ENCODE measurements at regions not wholly inside any gene's neighbourhood (a gene's known extent, or its start where the extent isn't known, plus 50 kb on each side); places are given as distances from the start of the nearest gene placed in this dataset.

- intact Hi-C loops (cut with DNase I), result no loop called here
These were observed 221.6 kb upstream of the DYNLRB2 start for GRCh38 chr16:80319181-80319580.

DNA sequence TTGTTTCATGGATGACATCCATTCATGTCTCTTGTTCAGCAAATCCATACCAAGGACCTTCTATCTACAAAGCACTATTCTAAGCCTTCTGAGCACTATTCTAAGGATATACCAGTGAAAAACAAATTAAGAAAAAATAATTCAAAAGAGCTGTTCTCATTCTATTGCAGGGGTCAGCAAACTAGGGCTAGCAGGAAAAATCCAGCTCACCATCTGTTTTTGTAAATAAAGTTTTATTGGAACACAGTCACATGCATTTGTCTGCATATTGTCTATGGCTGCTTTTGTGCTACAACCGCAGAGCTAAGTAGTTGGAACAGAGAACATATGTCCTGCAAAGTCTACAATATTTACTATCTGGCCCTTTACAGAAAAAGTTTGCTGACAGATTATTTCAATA, 222.7 kb upstream of the DYNLRB2 start:
- no peak for DNase-seq
- intact Hi-C loops (cut with DNase I), result no loop called here

More at GRCh38 chr16:80319181-80319580, 221.6 kb upstream of the DYNLRB2 start:
- no peak for DNase-seq

DNA sequence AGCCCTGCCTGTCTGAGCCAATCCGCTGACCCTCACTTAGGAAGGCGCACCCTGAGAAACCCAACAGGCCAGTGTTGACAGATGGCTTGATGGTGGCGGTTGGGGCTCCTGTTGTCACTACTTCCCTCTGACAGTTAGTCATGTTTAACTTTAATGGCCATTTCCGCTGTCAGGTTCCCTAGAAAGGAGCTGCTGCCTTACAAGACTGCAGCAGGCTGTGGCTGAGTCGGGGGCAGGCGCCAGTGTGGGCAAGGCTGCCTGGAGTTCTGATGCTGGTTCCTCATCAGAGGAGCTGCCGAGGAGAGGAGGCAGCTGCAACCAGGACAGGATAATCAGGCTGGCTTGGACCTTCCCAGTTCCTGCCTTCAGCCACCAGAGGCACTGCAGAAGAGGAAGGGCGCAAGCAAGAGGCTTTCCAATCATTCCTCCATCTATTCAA, 223.2 kb upstream of the DYNLRB2 start:
- intact Hi-C loops (cut with DNase I), result no loop called here
- no peak for DNase-seq

- no peak for DNase-seq
- intact Hi-C loops (cut with DNase I), result no loop called here
These were observed 223.7 kb upstream of the DYNLRB2 start for GRCh38 chr16:80317116-80317515.

DNA sequence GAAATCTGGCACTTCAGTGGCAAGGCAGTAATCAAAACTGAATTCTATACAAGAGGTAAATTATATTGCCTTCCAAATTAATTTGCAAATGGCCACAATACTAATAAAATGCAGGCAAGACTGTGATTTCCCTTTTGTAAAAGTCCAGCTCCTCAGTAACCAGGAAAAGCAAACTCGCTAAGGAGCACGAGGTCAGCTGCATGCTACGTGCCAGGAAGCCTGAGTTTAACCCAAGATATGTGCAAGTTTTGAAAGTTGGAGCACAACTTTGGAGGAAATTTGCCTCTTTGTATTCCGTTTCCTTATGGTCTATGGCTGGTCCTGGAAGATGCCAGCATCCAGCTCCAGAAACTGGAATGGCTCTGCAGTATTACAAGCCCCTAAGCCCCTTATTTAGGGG, 226.8 kb upstream of the DYNLRB2 start:
- DNase-seq, result no peak
- intact Hi-C loops (cut with DNase I), result no loop called here

GRCh38 chr16:80309178-80309577, 231.6 kb upstream of the DYNLRB2 start:
- DNase-seq, result no peak
- intact Hi-C loops (cut with DNase I), result no loop called here

GRCh38 chr16:80305410-80305809, 235.4 kb upstream of the DYNLRB2 start:
- intact Hi-C loops (cut with DNase I), result no loop called here
- no peak for DNase-seq

DNA sequence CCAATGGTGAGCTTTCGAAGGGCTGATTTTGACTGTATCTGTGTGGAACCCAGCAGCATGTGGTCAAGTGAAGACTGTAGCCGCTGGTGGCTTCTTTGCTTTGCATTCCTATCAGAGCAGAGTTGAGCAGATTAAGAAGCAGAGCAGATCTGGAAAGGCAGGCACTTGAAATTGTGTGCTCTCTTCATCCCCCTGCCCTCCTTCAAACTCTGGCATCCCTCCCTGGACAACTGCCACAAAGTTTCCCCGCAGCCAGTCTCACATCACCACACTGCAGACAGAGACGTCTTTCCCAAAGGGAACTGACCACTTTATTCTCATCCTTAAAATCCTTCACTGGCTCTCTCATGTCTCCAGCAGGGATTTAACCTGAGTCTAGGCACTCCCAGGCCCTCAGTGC, 237.1 kb upstream of the DYNLRB2 start:
- DNase-seq, result peak in 3 of 42 donors; percentile 2 to 29 (median 12)
- intact Hi-C loops (cut with DNase I), result no loop called here

DNA sequence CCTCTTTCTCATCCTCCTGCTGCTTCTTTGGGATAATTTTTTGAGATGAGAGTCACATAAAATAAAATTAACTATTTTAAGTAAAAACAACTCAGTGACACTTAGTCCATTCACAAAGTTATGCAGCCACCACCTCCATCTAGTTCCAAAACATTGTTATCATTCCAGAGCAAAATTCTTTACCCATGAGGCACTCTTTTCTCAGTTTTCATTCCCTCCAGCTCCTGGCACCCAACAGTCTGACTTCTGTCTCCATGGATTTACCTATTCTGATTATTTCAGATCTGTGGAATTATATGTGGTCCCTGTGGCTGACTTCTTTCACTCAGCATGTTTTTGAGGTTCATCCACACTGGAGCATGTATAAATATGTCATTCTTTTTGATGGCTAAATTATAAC, 239.9 kb upstream of the DYNLRB2 start:
- DNase-seq, result no peak
- intact Hi-C loops (cut with DNase I), result no loop called here

GRCh38 chr16:80300456-80300855, 240.3 kb upstream of the DYNLRB2 start:
- no peak for DNase-seq
- intact Hi-C loops (cut with DNase I), result no loop called here

DNA sequence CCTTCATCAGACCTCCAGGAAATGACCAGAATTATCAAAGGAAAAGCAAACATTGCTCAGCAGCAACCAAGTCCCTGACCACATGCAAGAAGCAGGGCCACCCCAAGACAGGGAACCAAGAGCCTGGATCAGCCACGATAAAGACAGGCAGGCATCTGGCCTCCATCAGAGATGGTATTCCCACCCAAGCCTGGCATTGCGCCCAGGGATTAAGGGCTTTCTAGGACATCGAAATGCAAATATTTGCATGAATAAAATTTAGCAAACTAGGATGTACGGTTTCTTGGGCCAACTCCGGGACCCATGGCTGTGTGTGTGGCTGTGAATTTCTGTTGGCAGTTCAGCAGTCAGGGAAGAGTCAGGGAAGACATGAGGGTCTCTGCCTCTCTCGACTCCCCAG, 241.4 kb upstream of the DYNLRB2 start:
- no peak for DNase-seq
- intact Hi-C loops (cut with DNase I), result no loop called here

DNA sequence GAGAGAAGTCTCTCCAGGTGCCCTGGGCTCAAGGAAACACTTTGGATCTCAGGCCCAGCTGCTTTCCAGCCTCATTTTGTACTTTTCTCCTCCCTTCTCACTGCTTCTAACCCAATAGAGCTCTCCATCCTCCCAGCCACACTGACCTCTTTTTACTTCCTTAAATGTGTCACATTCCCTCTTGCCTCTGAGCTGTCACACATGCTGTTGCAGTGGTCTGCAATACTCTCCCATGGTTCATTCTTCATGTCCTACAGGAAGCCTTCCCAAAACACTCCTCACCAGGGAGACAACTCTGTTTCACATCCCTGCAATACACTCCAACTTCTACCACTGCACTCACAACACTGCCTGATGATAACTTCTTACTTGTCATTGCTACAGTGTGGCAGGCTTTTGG, 242.1 kb upstream of the DYNLRB2 start:
- intact Hi-C loops (cut with DNase I), result no loop called here
- DNase-seq, result no peak

DNA sequence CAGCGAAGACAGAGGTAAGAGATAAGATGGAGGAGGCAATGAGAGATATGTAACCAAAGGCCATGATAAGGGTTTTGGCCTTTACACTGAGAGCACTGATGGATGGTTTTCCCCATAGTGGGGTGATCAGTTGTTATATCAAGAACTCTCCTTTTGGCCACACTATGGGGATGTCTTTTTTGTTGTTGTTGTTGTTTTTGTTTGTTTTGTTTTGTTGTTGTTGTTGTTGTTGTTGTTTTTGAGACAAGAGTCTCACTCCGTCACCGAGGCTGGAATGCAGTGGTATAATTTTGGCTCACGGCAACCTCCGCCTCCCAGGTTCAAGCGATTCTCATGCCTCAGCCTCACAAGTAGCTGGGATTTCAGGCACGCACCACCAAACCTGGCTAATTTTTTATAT, 244.8 kb upstream of the DYNLRB2 start:
- DNase-seq, result no peak
- intact Hi-C loops (cut with DNase I), result no loop called here

DNA sequence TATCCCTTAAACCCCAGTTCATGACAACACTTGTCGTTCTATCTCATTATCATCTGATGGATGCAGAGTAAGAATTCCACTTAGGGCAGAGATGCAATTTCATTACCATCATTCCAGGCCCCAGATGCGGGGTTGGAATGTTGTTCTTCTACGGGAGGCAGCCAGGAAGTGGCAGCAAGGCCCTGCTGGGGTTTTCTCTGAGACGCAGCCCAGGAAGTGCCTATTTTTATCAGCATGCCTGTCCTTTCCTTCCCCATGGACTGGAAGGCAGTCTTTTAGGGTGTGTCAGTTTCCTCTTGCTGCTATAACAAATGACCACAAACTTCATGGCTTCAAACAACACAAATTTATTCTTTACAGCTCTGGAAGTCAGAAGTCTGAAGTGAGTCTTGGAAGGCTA, 246.6 kb upstream of the DYNLRB2 start:
- intact Hi-C loops (cut with DNase I), result no loop called here
- no peak for DNase-seq

GRCh38 chr16:80288616-80289015, 252.2 kb upstream of the DYNLRB2 start:
- intact Hi-C loops (cut with DNase I), result no loop called here
- no peak for DNase-seq

- DNase-seq, result no peak
- intact Hi-C loops (cut with DNase I), result no loop called here
These were observed 253.1 kb upstream of the DYNLRB2 start for GRCh38 chr16:80287674-80288073.

GRCh38 chr16:80285104-80285503, 255.7 kb upstream of the DYNLRB2 start:
- no peak for DNase-seq
- intact Hi-C loops (cut with DNase I), result no loop called here

- DNase-seq, result no peak
- intact Hi-C loops (cut with DNase I), result no loop called here
These were observed 257.1 kb upstream of the DYNLRB2 start for GRCh38 chr16:80283466-80284392.

GRCh38 chr16:80280557-80280956, 260.2 kb upstream of the DYNLRB2 start:
- intact Hi-C loops (cut with DNase I), result no loop called here
- no peak for DNase-seq

- intact Hi-C loops (cut with DNase I), result no loop called here
These were observed 261.1 kb upstream of the DYNLRB2 start for GRCh38 chr16:80279656-80280055.

GRCh38 chr16:80277182-80277581, 263.6 kb upstream of the DYNLRB2 start:
- DNase-seq, result peak in 5 of 42 donors; percentile 9 to 37 (median 16)
- intact Hi-C loops (cut with DNase I), result no loop called here

More at GRCh38 chr16:80279656-80280055, 261.1 kb upstream of the DYNLRB2 start:
- DNase-seq, result no peak

All from head of caudate nucleus (tissue), 42 donors.